SK-N-MC (cell line): ENCODE measurements at regions not wholly inside any gene's neighbourhood (a gene's known extent, or its start where the extent isn't known, plus 50 kb on each side); places are given as distances from the start of the nearest gene placed in this dataset.

Source experiments
- DNase-seq: peaks from one replicate; pipeline ENCODE4 v3.0.0-alpha.2; 2011; ENCODE audit warnings: low read depth, low spot score
- H3K27ac ChIP-seq: fragments of 200-600 bp; sonication (generic); 2 replicates; pipeline ENCODE4 v1.5.1; 2016; ENCODE audit warnings: mixed run types
- H3K36me3 ChIP-seq: fragments of 200-600 bp; sonication (generic); 2 replicates; pipeline ENCODE4 v1.6.1; 2017; ENCODE audit warnings: antibody characterized with exemption, low read length, mixed read lengths; ENCODE audit not compliant: insufficient read depth
- H3K4me3 ChIP-seq: fragments of 200-600 bp; sonication (generic); 2 replicates; pipeline ENCODE4 v1.5.1; 2016
- H3K9ac ChIP-seq: fragments of 200-600 bp; sonication (generic); 2 replicates; pipeline ENCODE4 v1.8.0; 2017; ENCODE audit warnings: mixed run types, mixed read lengths; ENCODE audit not compliant: insufficient read length
- H3K9me3 ChIP-seq: fragments of 200-600 bp; sonication (generic); 2 replicates; pipeline ENCODE4 v1.6.1; 2017; ENCODE audit warnings: low read depth, mild to moderate bottlenecking, antibody characterized with exemption, low read length, moderate library complexity, mixed read lengths
- EZH2 ChIP-seq: fragments of 200-600 bp; sonication (generic); IDR thresholded peaks from one replicate; pipeline ENCODE4 v1.6.1; 2017; ENCODE audit warnings: antibody characterized with exemption
- FOXP2 ChIP-seq: optimal IDR thresholded peaks from 2 replicates; pipeline ENCODE3; 2011; ENCODE audit warnings: mild to moderate bottlenecking, moderate library complexity; ENCODE audit not compliant: insufficient read depth; ENCODE audit errors: extremely low read length, control extremely low read depth
- POLR2AphosphoS5 ChIP-seq: IDR thresholded peaks from 2 replicates; pipeline ENCODE4 v1.6.1; 2012; ENCODE audit warnings: mild to moderate bottlenecking, low read depth, low read length, borderline replicate concordance

DNA sequence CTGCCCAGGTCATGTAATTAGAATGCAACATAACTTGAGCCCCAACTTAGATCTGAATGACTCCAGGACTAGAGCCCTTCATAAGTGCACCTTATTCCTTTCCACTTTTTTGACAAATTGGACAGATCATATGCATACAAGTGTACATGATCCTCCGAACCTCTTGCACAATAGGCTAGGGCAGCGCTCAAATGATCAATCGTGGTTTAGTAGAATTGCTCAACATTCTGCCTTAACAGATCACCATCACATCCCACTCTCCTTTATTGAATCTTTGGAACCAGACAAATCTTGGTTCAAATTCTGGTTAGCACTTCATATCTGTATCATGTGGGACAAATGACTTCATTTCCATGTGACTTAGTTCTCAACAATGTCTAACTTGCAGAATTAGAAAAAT lies 106.8 kb upstream of the CDIN1 start:
- no peak for TF ChIP-seq EZH2
- no peaks in the 10 kb centered on the region for H3K9me3 ChIP-seq
- no peak for DNase-seq
- no peak overlapping the region for H3K9ac ChIP-seq
- H3K4me3 ChIP-seq: no peak overlapping the region
- H3K27ac ChIP-seq: no peak overlapping the region
- no peaks in the 10 kb centered on the region for H3K36me3 ChIP-seq

DNA sequence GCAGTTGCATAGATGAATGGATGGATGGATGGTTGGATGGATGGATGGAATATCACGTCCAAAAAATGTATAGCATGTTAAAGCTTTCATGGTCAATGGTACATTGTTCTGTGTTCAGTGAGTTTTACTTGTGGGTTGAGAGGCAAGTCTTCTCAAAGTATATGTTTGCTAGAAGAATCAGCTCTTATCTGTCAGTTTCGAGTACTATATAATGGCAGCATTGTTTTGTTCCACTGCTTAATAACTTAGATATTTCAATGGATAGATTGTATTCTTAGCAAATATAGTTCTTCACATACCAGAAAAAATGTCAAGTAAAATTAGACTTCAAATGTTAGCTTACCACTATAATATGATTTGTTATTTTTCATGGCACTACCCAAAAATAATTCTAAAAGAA lies 100.9 kb upstream of the CDIN1 start:
- Histone ChIP-seq H3K36me3 (no peaks in the 10 kb centered on the region), H3K9ac (no peak overlapping the region), H3K27ac (no peak overlapping the region), H3K9me3 (no peaks in the 10 kb centered on the region; the same call in 1 of the 2 replicates), H3K4me3 (no peak overlapping the region)
- no peak for TF ChIP-seq EZH2
- no peak for TF ChIP-seq POLR2AphosphoS5
- TF ChIP-seq FOXP2: no peak
- no peak for DNase-seq

GRCh38 chr15:36479200-36479896 lies 100.1 kb upstream of the CDIN1 start:
- TF ChIP-seq EZH2: no peak
- TF ChIP-seq POLR2AphosphoS5: no peak
- no peak for TF ChIP-seq FOXP2
- no peak overlapping the region for H3K9ac ChIP-seq
- no peak for DNase-seq
- H3K27ac ChIP-seq: no peak overlapping the region
- H3K4me3 ChIP-seq: no peak overlapping the region
- no peaks in the 10 kb centered on the region; the same call in 1 of the 2 replicates for H3K9me3 ChIP-seq
- no peaks in the 10 kb centered on the region for H3K36me3 ChIP-seq

DNA sequence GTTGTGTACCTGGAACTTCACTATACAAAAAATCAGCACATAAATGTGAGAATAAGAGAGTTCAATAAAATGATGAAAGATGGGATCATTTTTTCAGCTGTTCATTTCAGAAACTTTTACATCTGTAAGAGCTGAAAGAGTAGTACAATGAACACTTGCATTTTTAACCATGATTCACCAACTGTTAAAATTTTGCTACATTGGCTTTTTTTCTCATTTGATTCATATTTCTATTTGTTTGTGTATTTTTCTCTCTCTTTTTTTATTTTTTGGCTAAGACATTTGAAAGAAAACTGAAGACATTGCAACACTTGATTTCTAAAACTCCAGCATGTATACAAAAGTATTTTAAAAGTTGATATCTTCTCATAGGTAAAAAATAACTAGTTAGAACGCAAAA lies 98.3 kb upstream of the CDIN1 start:
- TF ChIP-seq POLR2AphosphoS5 (no peak), FOXP2 (no peak), EZH2 (no peak)
- no peak overlapping the region for H3K9ac ChIP-seq
- no peak for DNase-seq
- no peaks in the 10 kb centered on the region; the same call in 1 of the 2 replicates for H3K9me3 ChIP-seq
- H3K4me3 ChIP-seq: no peak overlapping the region
- H3K36me3 ChIP-seq: no peaks in the 10 kb centered on the region
- no peak overlapping the region for H3K27ac ChIP-seq

GRCh38 chr15:36483409-36483808 lies 96.0 kb upstream of the CDIN1 start:
- Histone ChIP-seq H3K36me3 (no peaks in the 10 kb centered on the region), H3K9ac (no peak overlapping the region), H3K27ac (no peak overlapping the region), H3K4me3 (no peak overlapping the region), H3K9me3 (no peaks in the 10 kb centered on the region; the same call in 1 of the 2 replicates)
- DNase-seq: no peak
- no peak for TF ChIP-seq EZH2
- TF ChIP-seq FOXP2: no peak
- no peak for TF ChIP-seq POLR2AphosphoS5

- Histone ChIP-seq H3K36me3 (no peaks in the 10 kb centered on the region), H3K9me3 (no peaks in the 10 kb centered on the region; the same call in 1 of the 2 replicates), H3K9ac (no peak overlapping the region), H3K27ac (no peak overlapping the region), H3K4me3 (no peak overlapping the region)
- TF ChIP-seq POLR2AphosphoS5 (no peak), EZH2 (no peak), FOXP2 (no peak)
- no peak for DNase-seq
Measured at GRCh38 chr15:36484038-36484778, 95.2 kb upstream of the CDIN1 start.

- Histone ChIP-seq H3K9ac (no peak overlapping the region), H3K36me3 (no peaks in the 10 kb centered on the region), H3K4me3 (no peak overlapping the region), H3K27ac (no peak overlapping the region), H3K9me3 (no peaks in the 10 kb centered on the region)
- TF ChIP-seq POLR2AphosphoS5: no peak
- TF ChIP-seq EZH2: no peak
- TF ChIP-seq FOXP2: no peak
- no peak for DNase-seq
Measured at GRCh38 chr15:36491912-36492311, 87.5 kb upstream of the CDIN1 start.

GRCh38 chr15:36495456-36495991 lies 83.9 kb upstream of the CDIN1 start:
- no peak overlapping the region for H3K4me3 ChIP-seq
- H3K9ac ChIP-seq: no peak overlapping the region
- no peak for DNase-seq
- H3K36me3 ChIP-seq: no peaks in the 10 kb centered on the region
- no peak for TF ChIP-seq EZH2
- TF ChIP-seq POLR2AphosphoS5: no peak
- TF ChIP-seq FOXP2: no peak
- no peaks in the 10 kb centered on the region for H3K9me3 ChIP-seq
- no peak overlapping the region for H3K27ac ChIP-seq
